Vagina (tissue), 2 donors: ENCODE measurements at regions not wholly inside any gene's neighbourhood (a gene's known extent, or its start where the extent isn't known, plus 50 kb on each side); places are given as distances from the start of the nearest gene placed in this dataset.

Experiments
- POLR2A ChIP-seq, 2 donors: fragments of 450-650 bp; IDR thresholded peaks; one replicate each; pipeline ENCODE4 v1.6.1; 2017; ENCODE audit warnings: antibody characterized with exemption in 2 of 2, mild to moderate bottlenecking in 2 of 2, moderate library complexity in 2 of 2
- POLR2AphosphoS5 ChIP-seq, 2 donors: sonication (generic); formaldehyde crosslinking; IDR thresholded peaks; one replicate each; pipeline ENCODE4 v1.9.0; 2017; ENCODE audit warnings: antibody characterized with exemption in 2 of 2, mild to moderate bottlenecking in 2 of 2, low read depth in 1 of 2; ENCODE audit not compliant: insufficient read depth in 1 of 2
- TF ChIP-seq, protein P1 (sequence below), 3 experiments: fragments of 450-650 bp in 2 of 3; fragments of 200-600 bp in 1 of 3; sonication (generic) in 1 of 3; IDR thresholded peaks; one replicate each; pipeline ENCODE4 v1.5.1; 2017 to 2019; ENCODE audit warnings: antibody characterized with exemption in 3 of 3, mild to moderate bottlenecking in 2 of 3, moderate library complexity in 2 of 3

GRCh38 chr15:93658026-93658816, 569.2 kb upstream of the RGMA start:
- TF ChIP-seq, protein P1, sequence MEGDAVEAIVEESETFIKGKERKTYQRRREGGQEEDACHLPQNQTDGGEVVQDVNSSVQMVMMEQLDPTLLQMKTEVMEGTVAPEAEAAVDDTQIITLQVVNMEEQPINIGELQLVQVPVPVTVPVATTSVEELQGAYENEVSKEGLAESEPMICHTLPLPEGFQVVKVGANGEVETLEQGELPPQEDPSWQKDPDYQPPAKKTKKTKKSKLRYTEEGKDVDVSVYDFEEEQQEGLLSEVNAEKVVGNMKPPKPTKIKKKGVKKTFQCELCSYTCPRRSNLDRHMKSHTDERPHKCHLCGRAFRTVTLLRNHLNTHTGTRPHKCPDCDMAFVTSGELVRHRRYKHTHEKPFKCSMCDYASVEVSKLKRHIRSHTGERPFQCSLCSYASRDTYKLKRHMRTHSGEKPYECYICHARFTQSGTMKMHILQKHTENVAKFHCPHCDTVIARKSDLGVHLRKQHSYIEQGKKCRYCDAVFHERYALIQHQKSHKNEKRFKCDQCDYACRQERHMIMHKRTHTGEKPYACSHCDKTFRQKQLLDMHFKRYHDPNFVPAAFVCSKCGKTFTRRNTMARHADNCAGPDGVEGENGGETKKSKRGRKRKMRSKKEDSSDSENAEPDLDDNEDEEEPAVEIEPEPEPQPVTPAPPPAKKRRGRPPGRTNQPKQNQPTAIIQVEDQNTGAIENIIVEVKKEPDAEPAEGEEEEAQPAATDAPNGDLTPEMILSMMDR (IDR thresholded peaks at IDR 0.05), result no peak
- TF ChIP-seq POLR2AphosphoS5 (IDR thresholded peaks at IDR 0.05; ENCODE audit: insufficient read depth in 1 of 2, low read depth in 1 of 2) (no peak), POLR2A (IDR thresholded peaks at IDR 0.05) (no peak)
